CD14-positive monocyte (primary cell): ENCODE measurements at regions not wholly inside any gene's neighbourhood (a gene's known extent, or its start where the extent isn't known, plus 50 kb on each side); places are given as distances from the start of the nearest gene placed in this dataset.

Experiments
- DNase-seq, 3 donors: peaks; one replicate each; pipeline ENCODE4 v3.0.0-alpha.2; 2011 to 2022
- H2AFZ ChIP-seq: 2 replicates; pipeline ENCODE4 v1.6.0; 2012; ENCODE audit warnings: mild to moderate bottlenecking, low read depth, low read length, inconsistent platforms; ENCODE audit not compliant: insufficient read depth, poor library complexity, severe bottlenecking
- H3K27ac ChIP-seq, 2 donors: 1 replicate in 1 of 2; 2 replicates in 1 of 2; pipeline ENCODE4 v1.5.1; 2012 to 2013; ENCODE audit warnings: low read length in 2 of 2, control low read depth in 1 of 2, inconsistent platforms in 1 of 2, low read depth in 1 of 2, mild to moderate bottlenecking in 1 of 2
- H3K27me3 ChIP-seq, 2 donors: one replicate each; pipeline versions ENCODE4 v1.6.0 to v1.6.1; 2011 to 2013; ENCODE audit warnings: low read length in 2 of 2; ENCODE audit not compliant: control insufficient read depth in 2 of 2, insufficient read depth in 2 of 2
- H3K36me3 ChIP-seq, 2 donors: replicated peaks in 1 of 2; 1 replicate in 1 of 2; 2 replicates in 1 of 2; pipeline versions ENCODE4 v1.5.1 to v1.6.1; 2012 to 2013; ENCODE audit warnings: low read length in 2 of 2, control low read depth in 1 of 2, inconsistent platforms in 1 of 2, mild to moderate bottlenecking in 1 of 2; ENCODE audit not compliant: insufficient read depth in 2 of 2, control insufficient read depth in 1 of 2
- H3K4me1 ChIP-seq, 2 donors: 1 replicate in 1 of 2; 2 replicates in 1 of 2; pipeline versions ENCODE4 v1.5.1 to v1.6.1; 2012 to 2013; ENCODE audit warnings: low read length in 2 of 2, control low read depth in 1 of 2, inconsistent platforms in 1 of 2, mild to moderate bottlenecking in 1 of 2, moderate library complexity in 1 of 2; ENCODE audit not compliant: insufficient read depth in 2 of 2, control insufficient read depth in 1 of 2
- H3K4me2 ChIP-seq: replicated peaks from 2 replicates; pipeline ENCODE3; 2012; ENCODE audit warnings: low read length, moderate library complexity, mild to moderate bottlenecking; ENCODE audit not compliant: poor library complexity, severe bottlenecking; ENCODE audit errors: extremely low read depth
- H3K4me3 ChIP-seq, 3 experiments: fragments of 200-600 bp in 1 of 3; sonication (generic) in 1 of 3; replicated peaks in 1 of 3; 1 replicate in 2 of 3; 2 replicates in 1 of 3; pipeline ENCODE4 v1.5.1; 2011 to 2013; ENCODE audit warnings: low read length in 3 of 3, mild to moderate bottlenecking in 3 of 3, control low read depth in 2 of 3, low read depth in 2 of 3, inconsistent platforms in 1 of 3, moderate library complexity in 1 of 3
- H3K79me2 ChIP-seq: 2 replicates; pipeline ENCODE4 v1.6.0; 2012; ENCODE audit warnings: mild to moderate bottlenecking, control low read depth, inconsistent platforms, low read length, moderate library complexity; ENCODE audit not compliant: insufficient read depth
- H3K9ac ChIP-seq: 2 replicates; pipeline ENCODE4 v1.6.0; 2017; ENCODE audit warnings: low read length, mild to moderate bottlenecking; ENCODE audit not compliant: insufficient read depth, poor library complexity, severe bottlenecking
- H3K9me3 ChIP-seq, 2 donors: replicated peaks in 1 of 2; 1 replicate in 1 of 2; 2 replicates in 1 of 2; pipeline versions ENCODE4 v1.5.1 to v1.6.1; 2012 to 2013; ENCODE audit warnings: low read length in 2 of 2, control low read depth in 1 of 2; ENCODE audit not compliant: control insufficient read depth in 1 of 2, insufficient read depth in 1 of 2
- H4K20me1 ChIP-seq: 2 replicates; pipeline ENCODE4 v1.6.0; 2012; ENCODE audit warnings: mild to moderate bottlenecking, low read length, control low read depth, moderate library complexity; ENCODE audit not compliant: insufficient read depth
- H3K27ac Mint-ChIP-seq, 7 donors: one replicate each; pipeline ENCODE4 v1.8.0; 2020; ENCODE audit warnings: mild to moderate bottlenecking in 7 of 7, mixed read lengths in 7 of 7, moderate library complexity in 6 of 7, inconsistent platforms in 2 of 7
- H3K27me3 Mint-ChIP-seq, 3 donors: one replicate each; pipeline ENCODE4 v1.8.0; 2021 to 2022; ENCODE audit warnings: low read depth in 3 of 3, mild to moderate bottlenecking in 3 of 3, mixed read lengths in 3 of 3, moderate library complexity in 3 of 3, inconsistent platforms in 1 of 3
- H3K36me3 Mint-ChIP-seq, 2 donors: one replicate each; pipeline ENCODE4 v1.8.0; 2020; ENCODE audit warnings: mixed read lengths in 2 of 2, inconsistent platforms in 1 of 2, mild to moderate bottlenecking in 1 of 2
- H3K4me1 Mint-ChIP-seq: one replicate; pipeline ENCODE4 v1.8.0; 2020; ENCODE audit warnings: mild to moderate bottlenecking, mixed read lengths
- H3K4me3 Mint-ChIP-seq, 2 donors: one replicate each; pipeline ENCODE4 v1.8.0; 2020; ENCODE audit warnings: mild to moderate bottlenecking in 2 of 2, mixed read lengths in 2 of 2, moderate library complexity in 1 of 2
- H3K9me3 Mint-ChIP-seq, 7 donors: one replicate each; pipeline ENCODE4 v1.8.0; 2020 to 2022; ENCODE audit warnings: mixed read lengths in 7 of 7, mild to moderate bottlenecking in 6 of 7, moderate library complexity in 6 of 7, inconsistent platforms in 2 of 7
- WGBS: methylation state at CpG from one replicate; pipeline ENCODE4 v1.1.5; 2013; ENCODE audit warnings: missing lambda C conversion rate; ENCODE audit not compliant: insufficient coverage; 5-methylcytosine and 5-hydroxymethylcytosine counted together
- intact Hi-C, 2 donors: fragments of 100-400 bp; cut with micrococcal nuclease; formaldehyde crosslinking; loops; one replicate each; pipeline versions ENCODE4 v1.15.0 to v1.15.1; 2023
- TF ChIP-seq, protein P1 (sequence below): fragments of 200-600 bp; IDR thresholded peaks from one replicate; pipeline ENCODE4 v1.8.0; 2022; ENCODE audit warnings: antibody characterized with exemption, mild to moderate bottlenecking

DNA sequence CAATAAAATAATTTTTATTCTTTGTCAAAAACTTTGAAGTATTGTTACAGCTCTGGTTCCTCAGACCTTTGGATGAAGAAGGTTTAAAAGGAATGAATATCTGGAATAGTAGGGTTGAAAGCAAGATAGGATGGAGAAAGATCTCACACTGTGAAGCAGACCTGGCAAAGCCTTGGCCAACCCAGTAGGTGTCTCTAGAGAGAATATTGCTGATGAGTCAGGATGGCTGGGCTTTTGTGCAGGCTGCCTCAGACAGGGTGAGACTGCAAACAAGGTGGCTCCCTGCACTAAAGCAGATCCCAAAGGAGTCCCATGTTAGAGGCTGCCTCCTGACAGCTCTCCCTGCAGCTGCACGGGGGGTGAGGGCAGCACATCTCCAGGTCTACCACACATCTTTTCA lies 226.0 kb upstream of the ITGA4 start:
- no peak for DNase-seq
- H3K4me1 ChIP-seq, result peaks cover 3 to 6% of the 10 kb centered on the region in 2 donors
- Mint-ChIP-seq H3K27me3 (peaks cover 0 to 1% (median 0%) of the 10 kb centered on the region in 3 donors), H3K9me3 (peaks cover 0 to 3% (median 0%) of the 10 kb centered on the region in 7 donors), H3K4me1 (peaks cover 5% of the 10 kb centered on the region), H3K4me3 (no peak overlapping the region), H3K27ac (no peak overlapping the region), H3K36me3 (no peaks in the 10 kb centered on the region)
- H3K36me3 ChIP-seq, result no peaks in the 10 kb centered on the region
- no peaks in the 10 kb centered on the region for H4K20me1 ChIP-seq
- no peak overlapping the region for H2AFZ ChIP-seq
- H3K9me3 ChIP-seq, result no peaks in the 10 kb centered on the region
- H3K79me2 ChIP-seq, result no peaks in the 10 kb centered on the region
- H3K27me3 ChIP-seq, result no peaks in the 10 kb centered on the region
- no peak overlapping the region for H3K27ac ChIP-seq
- TF ChIP-seq, protein P1, sequence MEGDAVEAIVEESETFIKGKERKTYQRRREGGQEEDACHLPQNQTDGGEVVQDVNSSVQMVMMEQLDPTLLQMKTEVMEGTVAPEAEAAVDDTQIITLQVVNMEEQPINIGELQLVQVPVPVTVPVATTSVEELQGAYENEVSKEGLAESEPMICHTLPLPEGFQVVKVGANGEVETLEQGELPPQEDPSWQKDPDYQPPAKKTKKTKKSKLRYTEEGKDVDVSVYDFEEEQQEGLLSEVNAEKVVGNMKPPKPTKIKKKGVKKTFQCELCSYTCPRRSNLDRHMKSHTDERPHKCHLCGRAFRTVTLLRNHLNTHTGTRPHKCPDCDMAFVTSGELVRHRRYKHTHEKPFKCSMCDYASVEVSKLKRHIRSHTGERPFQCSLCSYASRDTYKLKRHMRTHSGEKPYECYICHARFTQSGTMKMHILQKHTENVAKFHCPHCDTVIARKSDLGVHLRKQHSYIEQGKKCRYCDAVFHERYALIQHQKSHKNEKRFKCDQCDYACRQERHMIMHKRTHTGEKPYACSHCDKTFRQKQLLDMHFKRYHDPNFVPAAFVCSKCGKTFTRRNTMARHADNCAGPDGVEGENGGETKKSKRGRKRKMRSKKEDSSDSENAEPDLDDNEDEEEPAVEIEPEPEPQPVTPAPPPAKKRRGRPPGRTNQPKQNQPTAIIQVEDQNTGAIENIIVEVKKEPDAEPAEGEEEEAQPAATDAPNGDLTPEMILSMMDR, result no peak
- H3K9ac ChIP-seq, result no peak overlapping the region
- no peak overlapping the region for H3K4me2 ChIP-seq
- intact Hi-C loops, result no loop called here
- 100% methylated on average over 1 of the region's 1 CpG for WGBS
- no peak overlapping the region for H3K4me3 ChIP-seq

DNA sequence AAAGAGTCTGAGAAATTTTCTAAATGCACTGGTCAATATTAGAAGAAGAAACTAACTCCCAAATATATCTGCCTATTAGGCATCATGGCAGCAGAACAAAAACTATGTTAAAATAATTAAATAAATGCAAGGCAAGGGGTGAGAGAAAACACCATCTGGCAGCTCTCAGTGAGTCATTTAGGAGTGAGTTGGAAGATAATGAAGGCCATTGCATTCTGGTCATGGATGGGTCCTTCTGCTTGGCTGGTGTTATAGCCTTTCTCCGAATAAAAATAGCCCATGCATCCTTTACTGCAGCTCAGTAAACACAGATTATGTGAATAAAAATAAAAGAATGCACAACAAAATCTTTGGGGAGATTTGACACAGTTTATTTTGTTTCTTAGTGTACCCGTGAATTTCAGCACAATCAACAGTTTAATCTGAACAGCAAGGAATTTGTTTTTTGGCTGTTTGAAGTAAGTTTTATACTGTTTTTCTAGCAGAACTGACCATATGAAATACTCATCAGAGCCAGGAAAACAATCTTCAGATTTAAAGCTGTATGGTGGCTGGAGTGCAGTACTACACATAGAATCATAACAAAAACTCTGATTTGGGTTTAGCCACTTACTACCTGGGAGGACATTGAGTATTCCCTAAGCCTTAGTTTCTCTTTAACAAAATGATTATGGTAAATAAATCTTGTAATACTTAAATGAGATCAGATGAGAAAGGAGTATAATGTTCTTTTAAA lies 225.1 kb upstream of the ITGA4 start:
- no peaks in the 10 kb centered on the region for H3K9me3 Mint-ChIP-seq
- TF ChIP-seq, protein P1, result no peak
- H3K4me1 Mint-ChIP-seq, result peaks cover 12% of the 10 kb centered on the region
- H3K36me3 Mint-ChIP-seq, result peaks cover 0 to 3% of the 10 kb centered on the region in 2 donors
- H3K4me2 ChIP-seq, result no peak overlapping the region
- no peaks in the 10 kb centered on the region for H3K9me3 ChIP-seq
- no peak overlapping the region for H3K27ac Mint-ChIP-seq
- no peaks in the 10 kb centered on the region for H3K79me2 ChIP-seq
- intact Hi-C loops, result no loop called here
- no peak overlapping the region for H3K4me3 Mint-ChIP-seq
- H3K27me3 ChIP-seq, result no peaks in the 10 kb centered on the region
- DNase-seq, result no peak
- no peak overlapping the region for H2AFZ ChIP-seq
- H3K27me3 Mint-ChIP-seq, result no peaks in the 10 kb centered on the region
- H4K20me1 ChIP-seq, result no peaks in the 10 kb centered on the region
- no peak overlapping the region for H3K9ac ChIP-seq
- H3K4me3 ChIP-seq, result no peak overlapping the region
- WGBS, result no CpG with 5 or more reads among the region's 2 CpGs
- H3K27ac ChIP-seq, result no peak overlapping the region
- H3K36me3 ChIP-seq, result no peaks in the 10 kb centered on the region
- peaks cover 5 to 14% of the 10 kb centered on the region in 2 donors for H3K4me1 ChIP-seq
